BE2C (cell line): ENCODE measurements at regions not wholly inside any gene's neighbourhood (a gene's known extent, or its start where the extent isn't known, plus 50 kb on each side); places are given as distances from the start of the nearest gene placed in this dataset.

Experiments used
- DNase-seq: peaks from one replicate; pipeline ENCODE4 v3.0.0-alpha.2; 2020
- H3K27me3 ChIP-seq: fragments of 250-450 bp; sonication (Bioruptor Pico); 2 replicates; pipeline ENCODE4 v1.5.1; 2020; ENCODE audit warnings: mild to moderate bottlenecking
- H3K36me3 ChIP-seq: fragments of 250-450 bp; sonication (Bioruptor Pico); 2 replicates; pipeline ENCODE4 v1.5.1; 2020; ENCODE audit warnings: mild to moderate bottlenecking
- H3K4me1 ChIP-seq: fragments of 250-450 bp; sonication (Bioruptor Pico); 2 replicates; pipeline ENCODE4 v1.5.1; 2020
- H3K4me3 ChIP-seq: 2 replicates; pipeline ENCODE4 v1.5.1; 2011; ENCODE audit warnings: low read depth, low read length
- H3K9me3 ChIP-seq: fragments of 250-450 bp; sonication (Bioruptor Pico); 2 replicates; pipeline ENCODE4 v1.5.1; 2020
- CTCF ChIP-seq: IDR thresholded peaks from 2 replicates; pipeline ENCODE4 v1.5.1; 2012; ENCODE audit warnings: mild to moderate bottlenecking, low read depth, low read length

GRCh38 chr4:157840648-157841047 lies 332.2 kb downstream of the GASK1B start:
- no peak for TF ChIP-seq CTCF

GRCh38 chr4:157840034-157840433 lies 332.8 kb downstream of the GASK1B start:
- TF ChIP-seq CTCF = no peak
- Histone ChIP-seq H3K4me3 (no peak overlapping the region), H3K4me1 (no peaks in the 10 kb centered on the region), H3K27me3 (no peaks in the 10 kb centered on the region), H3K9me3 (no peaks in the 10 kb centered on the region), H3K36me3 (no peaks in the 10 kb centered on the region)
- DNase-seq = no peak

More at GRCh38 chr4:157840648-157841047, 332.2 kb downstream of the GASK1B start:
- DNase-seq = no peak
- Histone ChIP-seq H3K27me3 (no peaks in the 10 kb centered on the region), H3K9me3 (no peaks in the 10 kb centered on the region), H3K4me3 (no peak overlapping the region), H3K4me1 (no peaks in the 10 kb centered on the region), H3K36me3 (no peaks in the 10 kb centered on the region)

GRCh38 chr4:157838366-157838765 lies 334.5 kb downstream of the GASK1B start:
- no peaks in the 10 kb centered on the region for H3K9me3 ChIP-seq
- no peak for DNase-seq
- TF ChIP-seq CTCF = no peak
- H3K27me3 ChIP-seq = no peaks in the 10 kb centered on the region
- H3K4me3 ChIP-seq = no peak overlapping the region
- no peaks in the 10 kb centered on the region for H3K36me3 ChIP-seq
- no peaks in the 10 kb centered on the region for H3K4me1 ChIP-seq

GRCh38 chr4:157837071-157837703 lies 335.6 kb downstream of the GASK1B start:
- no peak overlapping the region for H3K4me3 ChIP-seq
- no peaks in the 10 kb centered on the region for H3K36me3 ChIP-seq
- no peak for DNase-seq
- no peaks in the 10 kb centered on the region for H3K27me3 ChIP-seq
- H3K9me3 ChIP-seq = no peaks in the 10 kb centered on the region
- H3K4me1 ChIP-seq = no peaks in the 10 kb centered on the region
- no peak for TF ChIP-seq CTCF

- no peaks in the 10 kb centered on the region for H3K36me3 ChIP-seq
- no peaks in the 10 kb centered on the region for H3K9me3 ChIP-seq
- no peak overlapping the region for H3K4me3 ChIP-seq
- no peaks in the 10 kb centered on the region for H3K4me1 ChIP-seq
- TF ChIP-seq CTCF = no peak
- DNase-seq = no peak
- H3K27me3 ChIP-seq = no peaks in the 10 kb centered on the region
Observed at GRCh38 chr4:157832596-157832995, 340.2 kb downstream of the GASK1B start.

GRCh38 chr4:157824021-157824420 lies 348.8 kb downstream of the GASK1B start:
- Histone ChIP-seq H3K36me3 (no peaks in the 10 kb centered on the region), H3K4me1 (peaks cover 6% of the 10 kb centered on the region), H3K27me3 (no peaks in the 10 kb centered on the region), H3K9me3 (no peaks in the 10 kb centered on the region), H3K4me3 (no peak overlapping the region)
- TF ChIP-seq CTCF = no peak
- no peak for DNase-seq
